GM23338 (cell line): ENCODE measurements at regions not wholly inside any gene's neighbourhood (a gene's known extent, or its start where the extent isn't known, plus 50 kb on each side); places are given as distances from the start of the nearest gene placed in this dataset.

Source experiments
- ATAC-seq: fragments of 200-7000 bp; cut with Tn5 transposase; 3 replicates; pipeline ENCODE4 v1.9.1; 2020
- DNase-seq: peaks from one replicate; pipeline ENCODE4 v3.0.0-alpha.2; 2015; ENCODE audit warnings: low spot score
- H2AFZ ChIP-seq: fragments of 200-600 bp; sonication (generic); 2 replicates; pipeline ENCODE4 v1.8.0; 2016; ENCODE audit warnings: antibody characterized with exemption, mild to moderate bottlenecking, moderate library complexity
- H3F3A ChIP-seq: fragments of 200-600 bp; sonication (generic); replicated peaks from 2 replicates; pipeline ENCODE4 v1.8.0; 2017; ENCODE audit warnings: antibody characterized with exemption, mixed run types, low read depth
- H3K27ac ChIP-seq: fragments of 200-600 bp; sonication (generic); 2 replicates; pipeline ENCODE4 v1.6.1; 2016; ENCODE audit warnings: low read depth
- H3K27me3 ChIP-seq: fragments of 200-600 bp; sonication (generic); 2 replicates; pipeline ENCODE4 v1.8.0; 2016; ENCODE audit warnings: mild to moderate bottlenecking, mixed run types, moderate library complexity; ENCODE audit not compliant: insufficient read depth
- H3K36me3 ChIP-seq: fragments of 200-600 bp; sonication (generic); 2 replicates; pipeline ENCODE4 v1.8.0; 2016; ENCODE audit warnings: mild to moderate bottlenecking; ENCODE audit not compliant: insufficient read depth
- H3K4me1 ChIP-seq: fragments of 200-600 bp; sonication (generic); 2 replicates; pipeline ENCODE4 v1.8.0; 2016; ENCODE audit warnings: mild to moderate bottlenecking, moderate library complexity; ENCODE audit not compliant: insufficient read depth
- H3K4me2 ChIP-seq: fragments of 200-600 bp; sonication (generic); 2 replicates; pipeline ENCODE4 v1.7.1; 2017; ENCODE audit warnings: mixed run types
- H3K4me3 ChIP-seq: fragments of 200-600 bp; sonication (generic); 2 replicates; pipeline ENCODE4 v1.6.1; 2016; ENCODE audit warnings: mixed run types
- H3K79me2 ChIP-seq: fragments of 200-600 bp; sonication (generic); replicated peaks from 2 replicates; pipeline ENCODE4 v1.8.0; 2017; ENCODE audit warnings: mild to moderate bottlenecking; ENCODE audit not compliant: insufficient read depth
- H3K9me2 ChIP-seq: fragments of 200-600 bp; sonication (generic); 2 replicates; pipeline ENCODE4 v1.8.0; 2017; ENCODE audit not compliant: insufficient read depth
- H4K20me1 ChIP-seq: fragments of 200-600 bp; sonication (generic); replicated peaks from 2 replicates; pipeline ENCODE4 v1.8.0; 2017; ENCODE audit warnings: mild to moderate bottlenecking; ENCODE audit not compliant: insufficient read depth
- H3K27ac Mint-ChIP-seq: 2 replicates; pipeline ENCODE4 v1.8.0; 2020; ENCODE audit warnings: inconsistent platforms, mild to moderate bottlenecking, moderate library complexity, mixed read lengths
- H3K27me3 Mint-ChIP-seq: 3 replicates; pipeline ENCODE4 v1.8.0; 2022; ENCODE audit warnings: low read depth, mild to moderate bottlenecking, moderate library complexity, mixed read lengths, inconsistent platforms; ENCODE audit not compliant: insufficient read depth, poor library complexity
- H3K36me3 Mint-ChIP-seq: 3 replicates; pipeline ENCODE4 v1.8.0; 2021; ENCODE audit warnings: low read depth, mild to moderate bottlenecking, inconsistent platforms, moderate library complexity, mixed read lengths
- H3K4me1 Mint-ChIP-seq: 3 replicates; pipeline ENCODE4 v1.8.0; 2020; ENCODE audit warnings: mild to moderate bottlenecking, inconsistent platforms, mixed read lengths
- H3K4me3 Mint-ChIP-seq: 3 replicates; pipeline ENCODE4 v1.8.0; 2021; ENCODE audit warnings: moderate library complexity, mild to moderate bottlenecking, inconsistent platforms, mixed read lengths
- H3K9me3 Mint-ChIP-seq: 3 replicates; pipeline ENCODE4 v1.8.0; 2020; ENCODE audit warnings: moderate library complexity, mild to moderate bottlenecking, inconsistent platforms, mixed read lengths
- CREB1 ChIP-seq: fragments of 250-450 bp; sonication (Bioruptor Pico); IDR thresholded peaks from 2 replicates; pipeline ENCODE4 v1.5.0; 2020; ENCODE audit warnings: low read depth, mild to moderate bottlenecking, moderate library complexity
- EZH2 ChIP-seq: fragments of 200-600 bp; sonication (generic); IDR thresholded peaks from one replicate; pipeline ENCODE4 v1.8.0; 2017; ENCODE audit warnings: antibody characterized with exemption, mild to moderate bottlenecking, low read depth; ENCODE audit not compliant: unreplicated experiment
- EZH2phosphoT487 ChIP-seq: fragments of 200-600 bp; sonication (generic); IDR thresholded peaks from one replicate; pipeline ENCODE4 v1.8.1; 2018; ENCODE audit warnings: antibody characterized with exemption; ENCODE audit not compliant: unreplicated experiment
- JUNB ChIP-seq: IDR thresholded peaks from one replicate; pipeline ENCODE4 v1.6.1; 2016; ENCODE audit warnings: antibody characterized with exemption; ENCODE audit not compliant: unreplicated experiment
- ZNF331 ChIP-seq: fragments of 250-450 bp; sonication (Bioruptor Pico); IDR thresholded peaks from 2 replicates; pipeline ENCODE4 v1.5.0; 2020; ENCODE audit warnings: low read depth, mild to moderate bottlenecking, moderate library complexity
- TF ChIP-seq, protein P1 (sequence below): IDR thresholded peaks from 2 replicates; pipeline ENCODE4 v1.6.1; 2016; ENCODE audit warnings: antibody characterized with exemption
- TF ChIP-seq, protein P2 (sequence below): fragments of 250-450 bp; sonication (Bioruptor Pico); IDR thresholded peaks from 2 replicates; pipeline ENCODE4 v1.5.0; 2020; ENCODE audit warnings: mild to moderate bottlenecking, moderate library complexity
- TF ChIP-seq, protein P3 (sequence below), 2 experiments: fragments of 200-600 bp in 1 of 2; sonication (generic) in 1 of 2; conservative IDR thresholded peaks; 2 replicates each; pipeline versions ENCODE4 v1.5.1 to v1.6.1; 2016 to 2017; ENCODE audit warnings: antibody characterized with exemption in 2 of 2, low read depth in 2 of 2, mild to moderate bottlenecking in 2 of 2, moderate library complexity in 1 of 2

DNA sequence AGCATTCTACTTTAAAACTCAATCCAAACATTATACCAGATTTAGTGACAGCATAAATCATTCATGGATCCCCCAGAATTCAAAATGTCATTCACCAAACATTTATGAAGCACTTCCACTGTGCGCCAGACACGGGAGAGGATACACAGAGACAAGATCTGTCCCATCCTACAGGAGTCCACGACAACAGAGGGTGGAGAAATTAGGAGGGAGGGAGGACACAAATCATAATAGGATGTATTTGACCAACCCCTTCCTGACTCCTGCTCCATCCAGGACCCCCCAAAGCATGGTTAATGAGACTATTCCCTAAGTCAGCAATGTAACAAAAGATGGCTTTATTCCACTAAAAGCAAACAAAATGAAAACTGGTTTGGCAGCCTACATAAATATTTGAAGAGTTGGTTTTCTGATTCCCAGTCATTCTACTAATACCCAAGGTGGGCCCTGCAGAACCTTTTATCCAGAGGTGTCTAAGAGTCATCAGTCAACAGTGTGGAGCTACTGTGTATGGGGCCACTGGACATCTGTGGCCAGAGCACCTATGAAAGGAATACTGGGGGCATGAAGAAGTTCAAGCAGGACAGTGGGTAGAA lies 62.8 kb upstream of the DOCK9 start (continued):
- TF ChIP-seq JUNB (no peak), CREB1 (CRISPR knock-in tag) (no peak), EZH2phosphoT487 (no peak)
- TF ChIP-seq, protein P1, sequence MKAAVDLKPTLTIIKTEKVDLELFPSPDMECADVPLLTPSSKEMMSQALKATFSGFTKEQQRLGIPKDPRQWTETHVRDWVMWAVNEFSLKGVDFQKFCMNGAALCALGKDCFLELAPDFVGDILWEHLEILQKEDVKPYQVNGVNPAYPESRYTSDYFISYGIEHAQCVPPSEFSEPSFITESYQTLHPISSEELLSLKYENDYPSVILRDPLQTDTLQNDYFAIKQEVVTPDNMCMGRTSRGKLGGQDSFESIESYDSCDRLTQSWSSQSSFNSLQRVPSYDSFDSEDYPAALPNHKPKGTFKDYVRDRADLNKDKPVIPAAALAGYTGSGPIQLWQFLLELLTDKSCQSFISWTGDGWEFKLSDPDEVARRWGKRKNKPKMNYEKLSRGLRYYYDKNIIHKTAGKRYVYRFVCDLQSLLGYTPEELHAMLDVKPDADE: no peak

DNA sequence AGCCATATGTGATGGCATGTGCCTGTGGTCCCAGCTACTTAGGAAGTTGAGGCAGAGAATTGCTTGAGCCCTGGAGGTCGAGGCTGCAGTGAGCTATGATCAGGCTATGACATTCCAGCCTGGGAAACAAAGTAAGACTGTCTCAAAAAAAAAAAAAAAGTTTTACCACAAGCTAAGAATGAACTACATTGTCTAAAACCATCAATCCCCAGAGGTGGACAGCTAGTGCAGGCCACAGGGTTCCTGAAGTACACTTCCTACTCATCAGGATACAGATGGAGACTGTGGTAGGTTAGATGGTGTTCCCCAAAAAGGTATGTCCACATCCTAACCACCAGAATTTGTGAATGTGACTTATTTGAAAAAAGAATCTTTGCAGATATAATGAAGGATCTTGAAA lies 63.5 kb upstream of the DOCK9 start:
- Histone ChIP-seq H3K27ac (no peak overlapping the region), H3K27me3 (no peaks in the 10 kb centered on the region), H3K4me3 (no peak overlapping the region), H3K9me2 (no peaks in the 10 kb centered on the region), H3K4me2 (no peak overlapping the region), H4K20me1 (no peaks in the 10 kb centered on the region), H3F3A (no peaks in the 10 kb centered on the region), H3K79me2 (no peaks in the 10 kb centered on the region), H3K4me1 (no peaks in the 10 kb centered on the region), H2AFZ (no peak overlapping the region), H3K36me3 (no peaks in the 10 kb centered on the region)
- TF ChIP-seq JUNB (no peak), ZNF331 (no peak), EZH2 (no peak)
- TF ChIP-seq, protein P1: no peak
- TF ChIP-seq, protein P2, sequence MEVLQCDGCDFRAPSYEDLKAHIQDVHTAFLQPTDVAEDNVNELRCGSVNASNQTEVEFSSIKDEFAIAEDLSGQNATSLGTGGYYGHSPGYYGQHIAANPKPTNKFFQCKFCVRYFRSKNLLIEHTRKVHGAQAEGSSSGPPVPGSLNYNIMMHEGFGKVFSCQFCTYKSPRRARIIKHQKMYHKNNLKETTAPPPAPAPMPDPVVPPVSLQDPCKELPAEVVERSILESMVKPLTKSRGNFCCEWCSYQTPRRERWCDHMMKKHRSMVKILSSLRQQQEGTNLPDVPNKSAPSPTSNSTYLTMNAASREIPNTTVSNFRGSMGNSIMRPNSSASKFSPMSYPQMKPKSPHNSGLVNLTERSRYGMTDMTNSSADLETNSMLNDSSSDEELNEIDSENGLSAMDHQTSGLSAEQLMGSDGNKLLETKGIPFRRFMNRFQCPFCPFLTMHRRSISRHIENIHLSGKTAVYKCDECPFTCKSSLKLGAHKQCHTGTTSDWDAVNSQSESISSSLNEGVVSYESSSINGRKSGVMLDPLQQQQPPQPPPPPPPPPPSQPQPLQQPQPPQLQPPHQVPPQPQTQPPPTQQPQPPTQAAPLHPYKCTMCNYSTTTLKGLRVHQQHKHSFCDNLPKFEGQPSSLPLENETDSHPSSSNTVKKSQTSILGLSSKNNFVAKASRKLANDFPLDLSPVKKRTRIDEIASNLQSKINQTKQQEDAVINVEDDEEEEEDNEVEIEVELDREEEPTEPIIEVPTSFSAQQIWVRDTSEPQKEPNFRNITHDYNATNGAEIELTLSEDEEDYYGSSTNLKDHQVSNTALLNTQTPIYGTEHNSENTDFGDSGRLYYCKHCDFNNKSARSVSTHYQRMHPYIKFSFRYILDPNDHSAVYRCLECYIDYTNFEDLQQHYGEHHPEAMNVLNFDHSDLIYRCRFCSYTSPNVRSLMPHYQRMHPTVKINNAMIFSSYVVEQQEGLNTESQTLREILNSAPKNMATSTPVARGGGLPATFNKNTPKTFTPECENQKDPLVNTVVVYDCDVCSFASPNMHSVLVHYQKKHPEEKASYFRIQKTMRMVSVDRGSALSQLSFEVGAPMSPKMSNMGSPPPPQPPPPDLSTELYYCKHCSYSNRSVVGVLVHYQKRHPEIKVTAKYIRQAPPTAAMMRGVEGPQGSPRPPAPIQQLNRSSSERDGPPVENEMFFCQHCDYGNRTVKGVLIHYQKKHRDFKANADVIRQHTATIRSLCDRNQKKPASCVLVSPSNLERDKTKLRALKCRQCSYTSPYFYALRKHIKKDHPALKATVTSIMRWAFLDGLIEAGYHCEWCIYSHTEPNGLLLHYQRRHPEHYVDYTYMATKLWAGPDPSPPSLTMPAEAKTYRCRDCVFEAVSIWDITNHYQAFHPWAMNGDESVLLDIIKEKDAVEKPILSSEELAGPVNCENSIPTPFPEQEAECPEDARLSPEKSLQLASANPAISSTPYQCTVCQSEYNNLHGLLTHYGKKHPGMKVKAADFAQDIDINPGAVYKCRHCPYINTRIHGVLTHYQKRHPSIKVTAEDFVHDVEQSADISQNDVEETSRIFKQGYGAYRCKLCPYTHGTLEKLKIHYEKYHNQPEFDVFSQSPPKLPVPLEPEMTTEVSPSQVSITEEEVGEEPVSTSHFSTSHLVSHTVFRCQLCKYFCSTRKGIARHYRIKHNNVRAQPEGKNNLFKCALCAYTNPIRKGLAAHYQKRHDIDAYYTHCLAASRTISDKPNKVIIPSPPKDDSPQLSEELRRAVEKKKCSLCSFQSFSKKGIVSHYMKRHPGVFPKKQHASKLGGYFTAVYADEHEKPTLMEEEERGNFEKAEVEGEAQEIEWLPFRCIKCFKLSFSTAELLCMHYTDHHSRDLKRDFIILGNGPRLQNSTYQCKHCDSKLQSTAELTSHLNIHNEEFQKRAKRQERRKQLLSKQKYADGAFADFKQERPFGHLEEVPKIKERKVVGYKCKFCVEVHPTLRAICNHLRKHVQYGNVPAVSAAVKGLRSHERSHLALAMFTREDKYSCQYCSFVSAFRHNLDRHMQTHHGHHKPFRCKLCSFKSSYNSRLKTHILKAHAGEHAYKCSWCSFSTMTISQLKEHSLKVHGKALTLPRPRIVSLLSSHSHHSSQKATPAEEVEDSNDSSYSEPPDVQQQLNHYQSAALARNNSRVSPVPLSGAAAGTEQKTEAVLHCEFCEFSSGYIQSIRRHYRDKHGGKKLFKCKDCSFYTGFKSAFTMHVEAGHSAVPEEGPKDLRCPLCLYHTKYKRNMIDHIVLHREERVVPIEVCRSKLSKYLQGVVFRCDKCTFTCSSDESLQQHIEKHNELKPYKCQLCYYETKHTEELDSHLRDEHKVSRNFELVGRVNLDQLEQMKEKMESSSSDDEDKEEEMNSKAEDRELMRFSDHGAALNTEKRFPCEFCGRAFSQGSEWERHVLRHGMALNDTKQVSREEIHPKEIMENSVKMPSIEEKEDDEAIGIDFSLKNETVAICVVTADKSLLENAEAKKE: no peak
- TF ChIP-seq, protein P3, sequence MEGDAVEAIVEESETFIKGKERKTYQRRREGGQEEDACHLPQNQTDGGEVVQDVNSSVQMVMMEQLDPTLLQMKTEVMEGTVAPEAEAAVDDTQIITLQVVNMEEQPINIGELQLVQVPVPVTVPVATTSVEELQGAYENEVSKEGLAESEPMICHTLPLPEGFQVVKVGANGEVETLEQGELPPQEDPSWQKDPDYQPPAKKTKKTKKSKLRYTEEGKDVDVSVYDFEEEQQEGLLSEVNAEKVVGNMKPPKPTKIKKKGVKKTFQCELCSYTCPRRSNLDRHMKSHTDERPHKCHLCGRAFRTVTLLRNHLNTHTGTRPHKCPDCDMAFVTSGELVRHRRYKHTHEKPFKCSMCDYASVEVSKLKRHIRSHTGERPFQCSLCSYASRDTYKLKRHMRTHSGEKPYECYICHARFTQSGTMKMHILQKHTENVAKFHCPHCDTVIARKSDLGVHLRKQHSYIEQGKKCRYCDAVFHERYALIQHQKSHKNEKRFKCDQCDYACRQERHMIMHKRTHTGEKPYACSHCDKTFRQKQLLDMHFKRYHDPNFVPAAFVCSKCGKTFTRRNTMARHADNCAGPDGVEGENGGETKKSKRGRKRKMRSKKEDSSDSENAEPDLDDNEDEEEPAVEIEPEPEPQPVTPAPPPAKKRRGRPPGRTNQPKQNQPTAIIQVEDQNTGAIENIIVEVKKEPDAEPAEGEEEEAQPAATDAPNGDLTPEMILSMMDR (conservative IDR thresholded peaks at IDR 0.05; ENCODE audit: low read depth in 2 of 2): no peak
- H3K4me1 Mint-ChIP-seq: 0 out of 3 replicates have a peak, but pooled peaks cover 2% of the 10 kb centered on the region
- no peaks in the 10 kb centered on the region for H3K27me3 Mint-ChIP-seq
- ATAC-seq: no peak
- H3K27ac Mint-ChIP-seq: no peak overlapping the region
- no peak for DNase-seq
- no peaks in the 10 kb centered on the region for H3K9me3 Mint-ChIP-seq
- no peaks in the 10 kb centered on the region for H3K36me3 Mint-ChIP-seq
- no peak overlapping the region for H3K4me3 Mint-ChIP-seq
